HepG2 (cell line): ENCODE measurements at regions not wholly inside any gene's neighbourhood (a gene's known extent, or its start where the extent isn't known, plus 50 kb on each side); places are given as distances from the start of the nearest gene placed in this dataset.

Experiments
- ATAC-seq: fragments of 200-7000 bp; cut with Tn5 transposase; 3 replicates; pipeline ENCODE4 v1.9.1; 2020; ENCODE audit warnings: mild to moderate bottlenecking, moderate library complexity
- BruUV-seq: library from RNA; stranded (reverse); fragments of 400-500 nt; replicated peaks from 2 replicates; lab custom pipeline; 2021; lab: Mats Ljungman, UMichigan
- CTCF ChIA-PET: fragments of 300-600 bp; formaldehyde crosslinking; extraction: SDS; loops from one replicate; lab custom pipeline; 2021; ENCODE audit warnings: low total read pairs, inconsistent platforms, low intra/inter-chr PET ratio; lab: Yijun Ruan, JAX
- POLR2A ChIA-PET: fragments of 350-600 bp; sonication (Branson Sonifier 250); formaldehyde crosslinking; loops from one replicate; lab custom pipeline; 2020; ENCODE audit warnings: antibody characterized with exemption, inconsistent platforms; lab: Yijun Ruan, JAX
- DNase-seq: peaks from one replicate; pipeline ENCODE4 v3.0.0-alpha.2; 2015; ENCODE audit warnings: low spot score
- FAIRE-seq: peaks from 3 replicates; lab custom pipeline; 2011; peaks lifted over from hg19 to GRCh38; lab: Jason Lieb, UNC
- H2AFZ ChIP-seq: one replicate; pipeline ENCODE4 v1.6.1; 2011; ENCODE audit warnings: low read length, inconsistent platforms
- H3K27ac ChIP-seq: fragments of 300-600 bp; 3 replicates; pipeline ENCODE4 v1.8.0; 2011; ENCODE audit warnings: mixed run types, mild to moderate bottlenecking, mixed read lengths, low read length, inconsistent platforms; ENCODE audit not compliant: insufficient read depth; ENCODE audit errors: extremely low read length
- H3K27me3 ChIP-seq, 2 experiments: fragments of 200-600 bp in 1 of 2; 2 replicates in 1 of 2; 3 replicates in 1 of 2; pipeline versions ENCODE4 v1.6.0 to v1.8.0; 2011; ENCODE audit warnings: low read length in 2 of 2, mild to moderate bottlenecking in 2 of 2, moderate library complexity in 2 of 2, inconsistent platforms in 1 of 2; ENCODE audit not compliant: insufficient read depth in 2 of 2, control insufficient read depth in 1 of 2
- H3K36me3 ChIP-seq, 2 experiments: fragments of 200-600 bp in 1 of 2; replicated peaks in 1 of 2; 2 replicates in 1 of 2; 3 replicates in 1 of 2; pipeline versions ENCODE4 v1.5.1 to v1.8.0; 2011; ENCODE audit warnings: low read length in 2 of 2, inconsistent platforms in 1 of 2; ENCODE audit not compliant: insufficient read depth in 2 of 2, control insufficient read depth in 1 of 2
- H3K4me1 ChIP-seq: 2 replicates; pipeline ENCODE4 v1.5.1; 2012; ENCODE audit warnings: low read length, inconsistent platforms; ENCODE audit not compliant: insufficient read depth
- H3K4me2 ChIP-seq: 2 replicates; pipeline ENCODE4 v1.6.0; 2011; ENCODE audit warnings: low read depth, low read length, inconsistent platforms
- H3K4me3 ChIP-seq, 3 experiments: fragments of 200-600 bp in 1 of 3; sonication (generic), shearing (Covaris generic) in 1 of 3; replicated peaks in 1 of 3; 2 replicates each; pipeline ENCODE4 v1.5.1; 2011 to 2016; ENCODE audit warnings: low read length in 3 of 3, inconsistent platforms in 2 of 3, low read depth in 2 of 3, mild to moderate bottlenecking in 2 of 3, control low read depth in 1 of 3, mixed read lengths in 1 of 3; ENCODE audit not compliant: insufficient read depth in 1 of 3
- H3K79me2 ChIP-seq: one replicate; pipeline ENCODE4 v1.6.1; 2011; ENCODE audit warnings: low read length, inconsistent platforms; ENCODE audit not compliant: insufficient read depth
- H3K9ac ChIP-seq: 2 replicates; pipeline ENCODE4 v1.6.0; 2011; ENCODE audit warnings: mild to moderate bottlenecking, low read depth, low read length, inconsistent platforms; ENCODE audit not compliant: insufficient read depth
- H3K9me3 ChIP-seq: 2 replicates; pipeline ENCODE4 v1.5.1; 2012; ENCODE audit warnings: mild to moderate bottlenecking, low read length
- H4K20me1 ChIP-seq: 2 replicates; pipeline ENCODE4 v1.6.0; 2011; ENCODE audit warnings: inconsistent platforms, mild to moderate bottlenecking, low read length, moderate library complexity; ENCODE audit not compliant: insufficient read depth
- CBX2 ChIP-seq, 2 experiments: fragments of 200-600 bp in 1 of 2; sonication (generic); formaldehyde crosslinking in 1 of 2; IDR thresholded peaks; 2 replicates each; pipeline versions ENCODE4 v1.7.0 to v1.8.1; 2018 to 2022; ENCODE audit warnings: low read depth in 2 of 2, low read length in 1 of 2, mild to moderate bottlenecking in 1 of 2, missing genetic modification reagents in 1 of 2
- FLYWCH1 ChIP-seq: sonication (generic); formaldehyde crosslinking; IDR thresholded peaks from 2 replicates; pipeline ENCODE4 v1.8.1; 2023; ENCODE audit warnings: mild to moderate bottlenecking, missing genetic modification reagents
- HIVEP1 ChIP-seq: sonication (generic); formaldehyde crosslinking; IDR thresholded peaks from 2 replicates; pipeline ENCODE4 v1.4.0; 2020; ENCODE audit warnings: mild to moderate bottlenecking, missing genetic modification reagents
- ISX ChIP-seq: sonication (generic); formaldehyde crosslinking; conservative IDR thresholded peaks from 2 replicates; pipeline ENCODE4 v1.5.0; 2020; ENCODE audit warnings: missing genetic modification reagents
- MZF1 ChIP-seq: sonication (generic); formaldehyde crosslinking; IDR thresholded peaks from 2 replicates; pipeline ENCODE4 v1.8.1; 2023; ENCODE audit warnings: mild to moderate bottlenecking, missing genetic modification reagents, borderline replicate concordance
- PAX8 ChIP-seq: sonication (generic); formaldehyde crosslinking; IDR thresholded peaks from 2 replicates; pipeline ENCODE4 v1.8.0; 2022; ENCODE audit warnings: mild to moderate bottlenecking, missing genetic modification reagents, borderline replicate concordance
- RBM39 ChIP-seq: fragments of 200-400 bp; formaldehyde crosslinking; IDR thresholded peaks from one replicate; pipeline ENCODE4 v1.6.1; 2018; ENCODE audit warnings: antibody characterized with exemption, mild to moderate bottlenecking, low read depth, low read length; ENCODE audit not compliant: poor library complexity, severe bottlenecking
- SETDB1 ChIP-seq: sonication (generic); formaldehyde crosslinking; IDR thresholded peaks from 2 replicates; pipeline ENCODE4 v1.5.1; 2020; ENCODE audit warnings: missing genetic modification reagents, mild to moderate bottlenecking, borderline replicate concordance
- SRSF1 ChIP-seq: fragments of 200-400 bp; formaldehyde crosslinking; optimal IDR thresholded peaks from 2 replicates; pipeline ENCODE3; 2017; ENCODE audit warnings: mild to moderate bottlenecking, low read depth, low read length, moderate library complexity
- TCF7L2 ChIP-seq: IDR thresholded peaks from 2 replicates; pipeline ENCODE4 v1.6.1; 2011; ENCODE audit warnings: mild to moderate bottlenecking, low read depth, low read length, moderate library complexity
- ZNF275 ChIP-seq: sonication (generic); formaldehyde crosslinking; IDR thresholded peaks from 2 replicates; pipeline ENCODE4 v1.8.0; 2022; ENCODE audit warnings: missing genetic modification reagents, mild to moderate bottlenecking, inconsistent platforms, borderline replicate concordance
- ZNF281 ChIP-seq: sonication (generic); formaldehyde crosslinking; IDR thresholded peaks from 2 replicates; pipeline ENCODE4 v1.4.0; 2020; ENCODE audit warnings: missing genetic modification reagents, borderline replicate concordance
- ZNF335 ChIP-seq: sonication (generic); formaldehyde crosslinking; IDR thresholded peaks from 2 replicates; pipeline ENCODE4 v1.4.0; 2020; ENCODE audit warnings: missing genetic modification reagents
- ZNF569 ChIP-seq: sonication (generic); formaldehyde crosslinking; IDR thresholded peaks from 2 replicates; pipeline ENCODE4 v1.5.0; 2020; ENCODE audit warnings: mild to moderate bottlenecking, missing genetic modification reagents, moderate library complexity, borderline replicate concordance
- WGBS: methylation state at CpG from one replicate; pipeline ENCODE4 v1.1.6; 2017; ENCODE audit warnings: low lambda C conversion rate; 5-methylcytosine and 5-hydroxymethylcytosine counted together
- in situ Hi-C: cut with HindIII; loops from 2 replicates; pipeline ENCODE4 v1.10.0; 2017; ENCODE audit warnings: low pct_unique_long_range_greater_than_20kb; ENCODE audit not compliant: extremely low pct_ligation_motif_present
- intact Hi-C: fragments of 100-400 bp; cut with micrococcal nuclease; formaldehyde crosslinking; loops from one replicate; pipeline ENCODE4 v1.10.0; 2022; ENCODE audit not compliant: unreplicated experiment

GRCh38 chr10:43759216-43759615, 110.5 kb upstream of the ZNF32 start:
- Histone ChIP-seq H3K4me1 (no peaks in the 10 kb centered on the region), H2AFZ (no peak overlapping the region), H3K9ac (no peak overlapping the region), H3K79me2 (no peaks in the 10 kb centered on the region), H3K4me2 (no peak overlapping the region), H3K4me3 (no peak overlapping the region), H4K20me1 (no peaks in the 10 kb centered on the region), H3K36me3 (no peaks in the 10 kb centered on the region), H3K27me3 (no peaks in the 10 kb centered on the region), H3K27ac (no peak overlapping the region), H3K9me3 (no peaks in the 10 kb centered on the region)
- DNase-seq, result no peak
- WGBS, result 39% methylated on average over 5 of the region's 5 CpGs
- BruUV-seq, result no TSS peak
- CTCF ChIA-PET, result no interaction called here
- intact Hi-C loops (no loop called here), in situ Hi-C loops (no loop called here)
- POLR2A ChIA-PET, result no interaction called here
- FAIRE-seq, result no peak
- ATAC-seq, result no peak
- TF ChIP-seq ZNF281 (CRISPR knock-in tag) (no peak), FLYWCH1 (CRISPR knock-in tag) (no peak), PAX8 (CRISPR knock-in tag) (no peak), HIVEP1 (CRISPR knock-in tag) (no peak), ISX (no peak), SETDB1 (CRISPR knock-in tag) (no peak), CBX2 (IDR thresholded peaks at IDR 0.05; ENCODE audit: low read depth, low read length) (no peak), CBX2 (CRISPR knock-in tag; IDR thresholded peaks at IDR 0.05; ENCODE audit: low read depth) (no peak), SRSF1 (no peak), ZNF335 (CRISPR knock-in tag) (no peak), ZNF275 (no peak), ZNF569 (CRISPR knock-in tag) (no peak), MZF1 (no peak), RBM39 (no peak), TCF7L2 (no peak)
